NCI-H1417 treated with DMSO at 0.1 percent for 48 hours (cell line): ENCODE measurements at regions not wholly inside any gene's neighbourhood (a gene's known extent, or its start where the extent isn't known, plus 50 kb on each side); places are given as distances from the start of the nearest gene placed in this dataset.

Experiments
- DNase-seq: peaks from one replicate; lab custom pipeline; 2025; lab: John Stamatoyannopoulos, UW

DNA sequence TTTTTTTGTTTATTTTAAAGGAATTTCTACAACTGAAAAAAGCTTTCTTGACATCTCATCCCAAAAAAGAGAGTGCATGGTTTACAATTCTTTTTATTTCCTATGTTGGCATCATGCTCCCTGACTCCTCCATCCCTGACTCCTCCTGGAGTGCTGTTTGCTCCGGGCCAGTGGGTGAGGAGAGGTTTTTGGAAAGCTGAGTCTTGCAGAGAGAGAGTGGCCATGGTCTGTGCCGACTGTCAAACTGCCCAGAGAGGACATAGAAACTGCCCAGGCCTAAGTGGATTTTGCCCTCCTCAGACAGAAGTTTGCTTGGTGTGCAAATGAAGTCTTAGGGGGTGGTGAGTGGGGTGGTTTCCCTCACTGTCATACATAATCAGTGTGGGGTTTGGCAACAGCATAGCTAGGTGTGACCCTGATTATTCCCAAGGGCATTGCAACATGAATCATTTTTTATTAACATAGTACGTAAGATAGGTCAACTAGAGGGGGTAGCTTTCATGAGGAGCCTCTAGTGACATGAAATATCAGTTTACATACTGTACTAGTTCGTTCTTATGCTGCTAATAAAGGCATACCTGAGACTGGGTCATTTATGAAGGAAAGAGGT is 179.8 kb upstream of the UBL3 start:
- DNase-seq = no peak

DNA sequence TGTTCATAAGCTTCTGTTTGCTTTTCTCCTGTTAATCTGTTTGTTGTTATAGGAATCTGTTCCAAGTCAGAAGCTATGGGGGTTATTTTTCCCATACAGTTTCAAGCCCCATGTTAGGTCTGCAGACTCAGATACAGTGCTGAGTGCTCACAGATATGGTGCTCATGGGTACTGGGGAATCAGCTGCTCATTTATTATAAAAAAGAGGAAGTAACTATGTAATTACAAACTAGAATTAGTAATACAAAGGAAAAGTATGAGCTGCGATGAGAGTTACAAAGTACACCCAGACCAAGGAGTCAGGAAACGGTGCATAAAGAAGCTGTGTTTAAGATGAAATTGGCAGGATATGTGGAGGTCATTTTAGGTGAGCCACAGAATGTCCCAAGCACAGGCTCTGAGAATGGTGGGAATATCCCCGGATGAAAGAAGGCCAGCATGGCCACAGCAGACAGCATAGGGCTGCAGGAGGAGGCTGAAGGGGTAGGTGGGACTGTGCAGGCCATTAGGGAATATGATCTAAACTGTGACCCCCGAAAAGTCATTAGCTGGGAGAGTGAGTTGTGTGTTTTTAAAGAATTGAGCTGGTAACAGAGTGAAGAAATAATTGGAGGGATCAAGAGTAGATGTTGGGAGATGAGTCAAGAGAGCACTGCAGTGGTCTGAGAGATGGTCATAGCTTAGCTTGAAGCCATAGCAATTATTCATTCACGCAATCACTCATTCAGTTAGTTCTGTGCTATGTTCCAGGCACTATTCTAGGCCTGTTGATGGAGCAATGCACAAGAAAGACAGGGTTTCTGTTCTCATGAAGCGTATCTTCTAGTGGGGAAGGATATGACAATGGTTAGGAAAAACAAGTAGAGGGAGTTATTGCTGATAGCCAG is 177.4 kb upstream of the UBL3 start:
- DNase-seq = no peak

DNA sequence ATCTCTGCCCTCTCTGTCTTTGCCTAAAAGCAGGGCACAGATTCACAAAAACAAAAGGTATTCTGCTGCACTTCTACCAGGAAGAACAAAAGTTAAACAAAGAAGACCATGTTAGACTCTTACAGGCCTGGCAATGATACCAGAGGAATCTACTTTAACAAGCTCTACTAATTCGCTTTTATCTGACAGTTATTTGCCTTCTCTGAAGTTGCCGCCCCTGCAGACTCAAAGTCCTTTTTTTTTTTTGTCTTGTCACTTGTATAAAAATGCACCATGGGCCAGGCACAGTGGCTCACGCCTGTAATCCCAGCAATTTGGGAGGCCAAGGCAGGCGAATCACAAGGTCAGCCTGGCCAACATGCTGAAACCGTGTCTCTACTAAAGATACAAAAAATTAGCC is 176.5 kb upstream of the UBL3 start:
- DNase-seq = no peak

DNA sequence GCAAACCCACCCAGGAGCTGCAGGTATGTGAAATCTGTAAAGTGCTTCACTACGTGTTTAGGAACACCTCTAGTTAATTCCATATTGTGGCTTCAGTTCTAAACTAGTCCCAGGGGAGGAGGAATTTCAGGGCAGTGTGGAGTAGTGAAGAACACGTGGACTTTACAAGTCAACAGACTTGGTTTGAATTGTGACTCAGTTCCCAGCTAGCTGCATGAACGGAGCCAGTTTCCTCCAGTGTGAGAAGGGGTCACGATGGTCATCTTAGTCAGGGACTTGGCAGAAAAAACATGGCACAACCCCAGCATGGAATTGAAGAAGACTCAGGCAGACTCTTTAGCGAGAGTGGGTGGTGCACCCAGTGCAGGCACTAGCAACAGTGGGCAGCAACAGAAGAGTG is 175.7 kb upstream of the UBL3 start:
- DNase-seq = no peak

DNA sequence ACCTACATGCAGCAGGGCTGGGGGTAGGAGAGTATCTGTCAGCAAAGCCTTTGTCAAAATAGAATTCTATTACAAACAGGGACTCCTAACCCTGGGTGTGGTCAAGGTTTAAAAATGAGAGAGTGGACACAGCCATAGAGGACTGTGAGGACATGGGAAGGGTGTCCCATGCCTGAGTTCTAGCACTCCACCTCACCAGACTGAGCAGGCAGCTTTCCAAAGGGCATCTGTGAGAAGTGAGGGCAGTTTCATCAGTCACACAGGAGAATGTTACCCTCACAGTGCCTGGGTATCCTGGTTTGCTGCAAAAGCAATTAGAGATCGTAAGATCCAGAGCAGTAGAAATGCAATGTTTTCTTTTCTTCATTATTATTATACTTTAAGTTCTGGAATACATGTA is 174.9 kb upstream of the UBL3 start:
- no peak for DNase-seq

DNA sequence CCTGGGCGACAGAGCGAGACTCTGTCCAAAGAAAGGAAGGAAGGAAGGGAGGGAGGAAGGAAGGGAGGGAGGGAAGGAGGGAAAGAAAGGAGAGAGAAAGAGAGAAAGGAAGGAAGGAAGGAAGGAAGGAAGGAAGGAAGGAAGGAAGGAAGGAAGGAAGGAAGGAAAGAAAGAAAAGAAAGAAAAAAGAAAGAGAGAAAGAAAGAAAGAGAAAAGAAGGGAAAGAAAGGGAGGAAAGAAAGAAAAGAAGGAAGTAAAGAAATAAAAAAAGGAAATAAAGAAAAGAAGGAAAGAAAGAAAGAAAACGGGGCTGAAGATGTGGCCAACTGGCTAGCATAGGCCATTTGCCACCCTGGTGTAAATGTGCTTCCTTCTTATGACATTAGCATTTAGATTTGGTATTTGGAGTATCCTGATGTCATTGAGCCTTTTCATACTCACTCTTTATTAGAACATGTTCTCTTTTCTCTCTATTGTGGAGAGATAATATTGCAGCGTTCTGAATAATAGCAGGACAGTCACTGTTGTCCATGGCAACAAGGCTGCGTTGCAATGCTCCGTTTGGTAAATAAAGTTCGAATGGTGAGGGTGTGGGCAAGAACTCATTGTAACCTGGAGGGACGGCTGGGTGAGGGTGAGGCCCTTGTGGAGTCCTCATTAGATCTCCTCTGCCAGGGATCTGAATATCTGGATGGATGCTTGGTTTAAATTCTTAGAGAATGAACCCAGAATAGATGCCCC is 173.9 kb upstream of the UBL3 start:
- no peak for DNase-seq

DNA sequence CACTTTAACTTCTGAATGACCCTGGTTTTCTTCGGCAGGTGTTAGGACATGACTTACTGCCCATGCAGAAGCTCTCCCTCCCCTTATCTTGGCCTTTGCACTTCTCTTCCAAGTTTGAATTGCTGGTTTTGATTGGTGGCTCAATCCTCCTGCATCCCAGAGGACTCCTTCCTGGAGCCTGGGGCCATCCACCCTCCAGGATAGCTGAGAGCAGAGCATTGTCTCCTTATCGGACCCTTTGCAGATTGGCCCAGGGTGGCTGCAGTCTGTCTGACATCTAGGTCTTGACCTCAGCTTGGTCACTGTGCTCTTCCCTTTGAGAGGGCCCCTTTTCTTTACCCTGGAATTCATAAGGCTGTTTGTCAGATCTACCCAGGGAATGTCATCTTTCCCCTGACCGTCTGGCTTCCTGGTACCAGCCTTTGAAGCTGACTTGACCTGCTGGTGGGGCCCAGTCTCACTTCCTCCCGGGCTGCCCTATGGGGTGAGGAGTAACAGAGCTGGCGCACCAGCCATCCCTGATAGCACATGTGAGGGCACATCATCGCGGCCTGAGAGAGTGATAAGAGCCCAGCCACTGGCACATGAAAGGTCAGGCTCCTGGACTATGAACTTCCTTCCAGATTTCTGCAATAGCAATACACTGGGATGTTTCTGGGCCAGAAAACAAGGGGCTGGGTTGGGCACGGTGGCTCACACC is 172.9 kb upstream of the UBL3 start:
- DNase-seq = no peak

DNA sequence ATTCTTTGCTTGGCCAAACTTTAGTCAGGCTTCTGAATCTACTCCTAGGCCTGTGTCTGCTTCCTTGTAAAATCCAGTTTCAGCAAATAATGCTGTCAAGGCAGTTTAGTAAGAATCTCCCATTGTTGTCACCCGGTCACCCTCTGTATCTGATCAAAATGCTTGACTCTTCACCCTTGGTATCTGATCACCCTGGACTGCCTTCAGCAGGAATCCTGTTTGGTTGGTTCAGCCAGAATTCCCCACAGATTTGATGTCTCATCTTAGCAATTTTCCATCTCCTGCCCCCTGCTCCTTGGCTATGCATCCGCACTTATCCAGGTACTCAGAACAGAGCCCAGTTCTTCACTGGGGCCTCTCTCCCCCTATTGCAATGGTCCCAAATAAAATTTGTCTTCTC is 172.4 kb upstream of the UBL3 start:
- no peak for DNase-seq

DNA sequence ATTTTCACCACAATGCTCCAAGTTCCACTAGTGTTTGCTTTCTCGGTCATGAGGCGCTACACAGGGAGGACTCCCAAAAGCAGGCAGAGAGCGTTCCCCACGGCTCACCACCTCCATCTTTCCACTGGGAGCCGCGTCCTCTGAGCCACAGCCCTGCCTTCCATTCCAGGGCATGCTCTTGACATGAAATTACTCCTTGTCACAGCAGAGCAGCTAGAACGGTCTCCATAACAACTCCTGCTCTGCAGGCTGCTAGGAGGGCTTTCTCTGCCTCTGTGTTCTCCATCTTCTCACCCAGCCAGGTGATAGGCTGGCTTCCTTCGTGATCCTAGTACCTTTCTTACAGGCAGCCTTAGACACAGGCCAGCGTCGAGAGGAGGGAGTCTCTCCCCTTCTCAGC is 171.8 kb upstream of the UBL3 start:
- DNase-seq = no peak

DNA sequence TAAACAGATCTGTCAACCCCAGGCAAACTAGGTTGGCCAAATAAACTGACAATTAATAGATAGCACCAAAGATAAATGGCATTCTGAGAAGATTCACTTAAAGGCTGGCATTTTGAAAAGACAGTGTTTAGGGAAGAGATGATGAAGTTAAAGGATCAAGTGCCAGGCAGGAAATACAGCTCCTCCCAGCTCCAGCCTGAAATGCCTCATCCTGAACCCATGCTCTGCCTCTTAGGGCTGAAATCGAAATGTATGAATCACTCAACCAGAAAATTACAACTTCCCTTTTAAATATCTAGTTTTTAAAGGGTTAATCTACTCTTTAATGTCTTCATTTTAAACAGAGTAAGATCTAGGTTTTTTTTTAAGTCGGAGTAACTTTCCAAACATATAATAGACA is 171.2 kb upstream of the UBL3 start:
- no peak for DNase-seq

DNA sequence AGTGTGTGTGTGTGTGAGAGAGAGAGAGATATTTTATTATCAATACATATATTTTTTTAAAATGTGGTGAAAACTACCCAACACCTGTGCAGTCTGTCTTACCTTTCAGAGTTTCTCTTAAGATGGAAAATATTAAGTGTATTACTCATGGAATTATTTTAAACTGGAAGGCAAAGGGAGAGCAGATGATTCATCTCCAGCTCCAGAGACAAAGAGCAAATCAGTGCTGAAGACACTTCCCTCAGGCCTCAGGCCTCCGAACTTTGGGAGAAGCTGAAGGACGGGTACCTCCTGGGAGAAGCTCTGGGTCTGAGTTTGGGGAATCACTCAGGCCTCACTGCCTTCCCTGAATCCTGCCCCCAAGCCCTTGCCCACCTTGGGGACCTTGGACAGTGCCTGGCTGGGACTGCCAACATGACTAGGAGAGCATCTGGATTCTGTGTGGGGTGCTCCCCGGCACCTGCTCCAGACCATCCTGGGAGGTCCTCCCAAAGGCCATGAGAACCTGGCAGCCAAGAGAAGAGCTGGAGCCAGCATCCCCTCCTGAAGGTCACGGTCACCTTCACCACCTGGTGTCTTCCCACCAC is 170.4 kb upstream of the UBL3 start:
- DNase-seq = no peak

DNA sequence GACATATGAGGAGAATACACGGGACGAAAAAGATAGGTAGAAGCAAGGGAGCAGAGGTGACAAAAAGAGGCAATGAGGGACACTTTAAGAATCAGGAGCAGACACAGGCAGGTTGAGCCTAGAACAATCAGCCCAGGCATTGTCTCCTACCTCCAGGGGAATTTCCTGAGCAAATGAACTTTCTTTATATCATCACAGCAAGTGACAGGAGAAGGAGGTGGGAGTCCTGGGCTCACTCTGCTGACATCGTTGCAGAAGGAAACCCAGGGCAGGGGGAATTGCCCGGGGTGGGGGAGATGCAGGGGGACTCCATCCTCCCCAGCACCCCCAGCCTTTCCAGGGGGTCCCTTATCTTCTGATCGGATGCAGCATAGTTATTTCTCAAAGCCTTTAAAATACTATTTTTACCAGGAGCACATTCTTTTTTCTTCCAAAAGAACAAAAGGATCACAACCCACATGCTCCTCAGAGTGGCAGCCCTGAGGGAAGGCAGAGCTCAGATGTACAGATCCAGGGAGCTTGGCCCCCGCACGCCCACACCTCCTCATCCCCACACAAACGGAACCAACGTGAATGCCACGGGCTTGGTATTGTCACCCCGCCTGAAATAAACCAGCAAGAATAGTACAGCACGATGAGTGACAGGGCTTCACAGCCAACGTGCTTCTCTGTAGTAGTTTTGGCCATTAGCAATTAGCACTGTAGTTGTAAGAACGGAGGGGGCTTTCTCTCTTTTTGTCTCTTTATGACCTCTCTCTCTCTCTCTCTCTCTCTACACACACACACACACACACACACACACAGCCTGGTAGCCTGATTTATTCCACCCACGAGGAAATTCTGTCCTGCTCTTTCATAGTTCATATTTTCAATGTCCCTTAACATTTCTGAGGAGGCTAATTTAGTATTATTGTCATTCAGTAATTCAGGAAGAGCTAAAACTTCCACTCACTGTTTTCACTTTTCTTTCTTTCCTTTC is 169.5 kb upstream of the UBL3 start:
- no peak for DNase-seq

DNA sequence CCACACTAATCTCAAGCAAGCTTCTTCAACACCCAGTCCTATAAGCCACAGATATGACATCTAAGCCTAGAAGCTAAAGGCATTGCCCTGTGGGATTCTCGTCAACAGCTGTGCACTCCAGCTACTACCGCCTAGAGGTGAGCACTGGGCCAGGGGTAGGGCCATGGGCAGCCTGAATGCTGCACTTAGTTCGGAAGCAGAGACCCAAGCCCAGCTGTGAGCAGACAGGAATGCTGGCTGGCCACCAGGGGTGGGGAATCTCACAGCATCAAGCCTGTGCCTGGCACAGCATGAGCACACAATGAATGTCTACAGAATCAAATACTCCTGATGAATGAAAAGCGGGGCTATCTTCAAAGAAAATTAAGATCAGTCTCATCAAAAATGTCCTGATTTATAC is 167.5 kb upstream of the UBL3 start:
- DNase-seq = no peak

DNA sequence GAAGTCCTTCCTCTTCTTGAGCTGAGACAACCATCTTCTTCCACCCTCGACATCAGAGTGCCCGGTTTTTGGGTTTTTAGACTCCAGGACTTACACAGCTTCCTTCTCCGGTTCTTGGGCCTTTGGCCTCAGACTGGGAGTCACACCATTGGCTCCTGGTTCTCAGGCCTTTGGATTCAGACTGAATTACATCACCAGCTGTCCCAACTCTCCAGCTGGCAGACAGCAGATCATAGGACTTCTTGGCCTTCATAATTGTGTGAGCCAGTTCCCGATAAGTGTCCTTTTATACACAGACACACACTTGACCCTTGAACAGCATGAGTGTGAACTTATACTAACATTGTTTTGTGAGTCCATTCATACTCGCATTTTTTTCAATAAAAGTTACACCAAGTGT is 166.0 kb upstream of the UBL3 start:
- DNase-seq = no peak

DNA sequence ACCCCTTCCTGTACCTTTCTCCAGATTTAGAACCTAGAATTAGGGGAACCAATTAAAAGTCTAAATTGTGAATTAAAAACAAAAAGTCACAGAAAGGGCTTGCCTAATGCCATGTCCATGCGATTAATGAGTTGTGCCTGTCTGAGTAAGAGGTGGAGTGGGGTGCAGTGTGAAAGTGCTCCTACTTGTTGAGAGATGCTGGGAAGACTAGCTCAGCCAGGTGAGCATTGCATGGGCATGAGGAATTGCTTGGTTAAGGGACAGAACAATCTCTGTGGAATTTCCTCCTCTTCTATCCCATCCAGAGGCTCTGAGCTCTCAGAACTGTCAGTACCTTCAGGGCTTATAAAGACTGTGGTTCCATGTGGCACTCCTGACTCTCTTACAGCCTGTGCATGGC is 159.0 kb upstream of the UBL3 start:
- DNase-seq = no peak

DNA sequence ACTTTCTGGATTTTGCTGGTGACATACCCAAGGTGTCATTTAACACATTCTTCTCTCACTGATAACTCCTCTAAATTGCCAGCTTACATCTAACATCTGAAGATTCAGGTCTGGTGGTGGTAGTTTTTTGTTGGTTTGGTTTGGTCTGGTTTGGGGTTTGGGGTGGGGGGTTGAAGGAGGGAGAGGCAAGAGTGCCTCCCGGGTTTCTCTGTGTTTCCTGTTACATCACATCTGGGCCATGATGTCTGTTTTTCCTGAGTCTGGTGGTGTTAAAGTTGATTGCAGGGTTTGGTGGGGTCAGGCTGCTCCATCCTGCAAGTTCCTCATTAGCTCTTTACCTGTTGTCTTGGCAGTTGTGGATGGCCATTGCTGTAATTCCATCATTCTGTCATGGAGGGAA is 155.8 kb upstream of the UBL3 start:
- no peak for DNase-seq

DNA sequence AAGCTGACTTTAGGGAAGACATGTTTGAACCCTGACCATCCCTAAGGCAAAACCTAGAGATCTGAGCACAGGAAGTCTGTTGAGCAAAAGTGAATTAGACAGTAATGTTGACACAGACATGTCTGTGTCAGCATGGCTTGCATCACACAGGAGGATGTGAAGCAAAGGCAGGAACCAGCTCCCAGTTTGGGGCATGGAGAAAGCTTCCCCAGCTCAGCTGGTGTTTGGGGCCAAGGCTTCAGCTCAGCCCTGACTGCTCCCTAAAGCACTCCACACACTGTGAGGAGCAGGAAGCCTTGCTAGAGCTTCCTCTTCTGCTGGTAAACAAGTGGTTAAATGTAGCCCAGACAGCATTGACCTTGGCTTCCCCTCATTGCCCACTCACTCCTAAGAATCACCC is 153.8 kb upstream of the UBL3 start:
- DNase-seq = no peak

DNA sequence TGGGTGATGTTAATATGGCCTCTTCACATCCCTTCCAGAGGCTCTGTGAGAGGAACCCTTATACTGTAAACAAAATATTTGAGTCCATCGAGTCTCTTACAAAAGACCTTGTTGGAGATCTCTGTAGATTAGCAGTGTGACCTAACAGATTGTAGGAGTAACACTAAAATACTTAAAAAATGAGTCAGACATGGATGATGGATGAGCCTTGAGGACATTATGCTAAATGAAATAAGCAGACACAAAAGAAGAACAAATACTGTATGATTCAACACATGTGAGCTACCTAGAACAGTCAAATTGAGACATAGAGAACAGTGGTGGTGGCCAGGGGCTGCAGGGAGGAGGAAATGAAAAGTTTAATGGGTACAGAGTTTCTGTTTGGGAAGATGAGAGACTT is 152.2 kb upstream of the UBL3 start:
- DNase-seq = no peak

DNA sequence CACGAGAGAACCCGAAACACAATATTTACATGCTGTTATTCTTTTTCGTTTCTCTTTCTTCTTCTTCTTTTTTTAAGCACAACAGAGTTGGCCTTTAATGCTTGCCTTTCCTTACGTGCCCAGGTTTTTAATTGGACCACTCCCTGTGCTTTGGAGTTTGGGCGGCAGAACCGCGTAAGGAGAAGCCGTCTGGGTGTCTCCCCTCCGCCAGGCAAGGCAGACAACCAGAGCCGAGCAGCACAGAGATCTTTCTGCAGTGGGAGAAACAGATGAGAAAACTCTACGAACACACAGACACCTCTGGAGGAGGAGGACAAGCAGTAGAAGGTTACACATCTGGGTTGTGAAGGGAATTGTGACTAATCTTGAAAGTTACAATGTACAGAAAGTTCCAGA is 150.0 kb upstream of the UBL3 start:
- no peak for DNase-seq

DNA sequence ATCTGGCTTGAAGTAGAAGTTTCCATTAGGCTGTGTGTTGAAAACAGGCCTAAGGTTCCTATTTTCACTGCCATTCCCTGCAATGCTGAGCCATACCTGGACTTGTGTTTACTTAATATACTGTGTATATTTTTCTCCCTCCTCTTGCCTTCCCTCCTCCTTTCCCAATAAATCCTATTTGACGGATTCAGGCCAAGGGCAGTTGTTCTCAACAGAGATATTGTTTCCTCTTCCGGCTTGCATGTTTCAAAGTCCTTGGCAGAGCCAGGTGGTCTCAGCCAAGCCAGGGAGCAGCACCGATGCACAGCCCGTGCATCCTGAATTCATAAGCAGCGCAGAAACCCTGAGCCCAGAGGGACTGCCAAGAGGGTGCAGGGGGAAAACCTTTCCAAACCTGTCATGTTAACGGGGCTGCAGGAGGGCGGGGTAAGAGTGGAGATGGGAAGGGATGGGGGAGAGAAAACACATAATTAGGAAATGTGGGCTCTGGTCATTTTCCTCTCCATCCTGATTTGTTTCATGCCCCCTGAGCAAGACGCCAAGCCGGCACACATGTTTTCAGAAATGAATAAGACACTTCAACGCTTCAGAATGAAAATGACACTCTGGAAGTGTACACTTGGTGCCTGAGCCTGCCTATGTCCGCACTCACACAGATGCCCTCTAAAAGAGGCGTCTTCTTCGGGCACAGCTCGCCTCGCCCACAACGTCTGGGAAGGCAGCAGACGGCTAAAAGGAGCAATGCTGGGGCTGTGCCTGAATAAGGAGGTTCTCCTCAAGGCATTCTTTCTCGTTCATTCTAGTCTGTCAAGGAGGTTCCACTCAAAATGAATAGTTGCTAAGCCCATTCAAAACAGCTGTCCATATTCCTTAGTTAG is 149.3 kb upstream of the UBL3 start:
- no peak for DNase-seq
